ENCODE measurements at regions not wholly inside any gene's neighbourhood (a gene's known extent, or its start where the extent isn't known, plus 50 kb on each side); places are given as distances from the start of the nearest gene placed in this dataset.

DNA sequence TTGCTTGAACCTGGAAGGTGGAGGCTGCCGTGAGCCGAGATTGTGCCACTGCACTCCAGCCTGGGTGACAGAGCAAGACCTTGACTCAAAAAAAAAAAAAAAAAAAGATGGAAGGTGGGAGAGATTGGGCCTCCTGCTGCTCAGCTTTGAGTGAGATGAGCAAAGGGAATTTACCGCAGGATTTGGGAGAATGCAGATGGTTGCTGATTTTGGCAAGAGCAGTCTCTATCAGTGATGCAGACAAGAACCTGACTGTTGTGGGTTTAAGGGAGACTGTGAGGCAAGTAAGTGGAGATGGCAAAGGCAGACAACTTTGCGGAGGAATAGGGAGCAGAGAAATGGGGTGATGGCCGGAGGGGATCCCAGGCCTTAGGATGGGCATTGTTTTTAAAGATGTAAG is 1140.8 kb upstream of the AUTS2 start:
- no peak for DNase-seq

DNA sequence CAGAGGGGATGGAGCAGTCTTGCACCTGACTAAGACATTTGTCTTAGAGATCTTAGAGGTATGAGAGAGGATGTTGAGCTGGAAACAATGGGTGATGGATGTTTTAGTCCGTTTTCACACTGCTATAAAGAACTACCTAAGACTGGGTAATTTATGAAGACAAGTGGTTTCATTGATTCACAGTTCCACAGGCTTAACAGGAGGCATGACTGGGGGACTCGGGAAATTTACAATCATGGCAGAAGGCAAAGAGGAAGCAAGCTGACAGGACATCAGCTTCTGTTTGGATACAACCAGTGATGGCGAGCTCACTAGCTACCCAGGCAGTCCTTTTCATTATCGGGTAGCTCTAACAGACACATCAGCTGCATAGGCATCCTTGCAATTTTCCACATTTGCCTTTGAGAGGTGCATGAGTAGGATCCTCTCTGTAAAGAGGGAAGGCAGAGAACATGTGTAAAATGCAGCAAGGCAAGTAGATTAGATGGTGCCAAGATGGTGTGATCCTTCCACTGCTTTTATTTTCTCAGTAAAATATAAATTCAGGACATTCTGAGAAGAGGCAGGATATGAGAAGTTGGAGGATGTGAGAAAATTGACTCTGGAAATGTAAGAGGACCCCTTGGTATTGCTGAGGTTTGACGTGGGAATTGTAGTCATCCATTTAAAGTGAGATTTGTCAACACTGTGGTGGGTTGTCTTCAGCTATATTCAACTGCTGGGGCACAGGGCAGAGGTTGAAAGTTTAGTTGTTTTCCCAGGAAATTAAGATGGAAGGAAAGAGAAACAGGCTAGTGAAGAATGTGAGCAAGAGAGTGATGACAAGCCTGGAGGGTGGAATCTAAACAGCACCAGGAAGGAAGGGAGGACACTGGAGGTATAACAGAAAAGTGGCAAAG is 1140.0 kb upstream of the AUTS2 start:
- DNase-seq: no peak

DNA sequence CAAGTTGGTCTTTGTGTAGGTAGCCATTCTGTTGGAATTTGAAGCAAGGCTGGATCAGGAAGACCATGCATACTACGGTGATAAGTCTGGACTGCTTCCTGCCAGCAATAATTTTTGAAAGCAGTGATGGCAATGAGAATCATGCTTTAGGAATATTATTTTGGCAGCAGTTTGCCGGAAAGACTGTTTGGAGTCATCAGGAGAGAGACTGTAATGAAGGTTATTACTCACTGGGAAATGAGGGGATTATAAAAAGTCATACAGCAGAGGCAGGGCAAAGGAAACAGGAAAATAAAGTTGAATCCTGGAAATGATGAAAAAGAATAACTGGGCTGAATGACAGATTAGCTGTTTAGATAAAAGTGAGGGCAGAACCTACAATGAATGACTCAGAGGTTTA is 1136.8 kb upstream of the AUTS2 start:
- no peak for DNase-seq

GRCh38 chr7:68470836-68471435 is 1127.3 kb upstream of the AUTS2 start:
- DNase-seq: no peak

GRCh38 chr7:68472688-68473087 is 1125.6 kb upstream of the AUTS2 start:
- DNase-seq: no peak

DNA sequence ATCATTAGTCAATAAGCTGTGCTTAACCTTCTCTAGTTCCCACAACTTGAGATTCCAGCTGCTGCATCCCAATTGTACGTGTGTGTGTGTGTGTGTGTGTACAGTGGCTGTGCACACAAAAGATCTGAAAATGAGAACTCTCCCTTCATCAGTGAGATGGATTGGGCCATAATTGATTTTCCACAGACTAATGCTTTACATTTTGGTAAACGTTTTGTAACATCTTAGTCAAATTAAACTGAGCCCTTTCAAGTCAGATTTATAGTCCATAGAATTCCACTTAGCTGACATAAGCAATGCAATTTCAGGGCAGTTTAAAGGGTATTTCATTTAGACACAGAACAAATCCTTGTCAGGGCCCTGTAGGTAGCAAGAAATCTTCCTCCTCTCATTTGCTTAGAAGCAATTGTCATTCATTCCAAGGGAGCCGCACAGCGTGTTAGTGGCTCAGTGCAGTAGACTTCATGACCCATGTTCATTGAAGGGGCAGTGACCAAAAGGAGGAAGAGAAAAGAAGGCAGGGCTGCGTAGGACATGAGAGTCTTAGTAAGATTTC is 1123.5 kb upstream of the AUTS2 start:
- no peak for DNase-seq

GRCh38 chr7:68476966-68477365 is 1121.3 kb upstream of the AUTS2 start:
- no peak for DNase-seq

GRCh38 chr7:68478326-68478725 is 1119.9 kb upstream of the AUTS2 start:
- no peak for DNase-seq

GRCh38 chr7:68482800-68483199 is 1115.5 kb upstream of the AUTS2 start:
- no peak for DNase-seq

- no peak for DNase-seq
Observed at GRCh38 chr7:68484731-68485130, 1113.5 kb upstream of the AUTS2 start.

GRCh38 chr7:68485253-68485917 is 1112.9 kb upstream of the AUTS2 start:
- DNase-seq: no peak

DNA sequence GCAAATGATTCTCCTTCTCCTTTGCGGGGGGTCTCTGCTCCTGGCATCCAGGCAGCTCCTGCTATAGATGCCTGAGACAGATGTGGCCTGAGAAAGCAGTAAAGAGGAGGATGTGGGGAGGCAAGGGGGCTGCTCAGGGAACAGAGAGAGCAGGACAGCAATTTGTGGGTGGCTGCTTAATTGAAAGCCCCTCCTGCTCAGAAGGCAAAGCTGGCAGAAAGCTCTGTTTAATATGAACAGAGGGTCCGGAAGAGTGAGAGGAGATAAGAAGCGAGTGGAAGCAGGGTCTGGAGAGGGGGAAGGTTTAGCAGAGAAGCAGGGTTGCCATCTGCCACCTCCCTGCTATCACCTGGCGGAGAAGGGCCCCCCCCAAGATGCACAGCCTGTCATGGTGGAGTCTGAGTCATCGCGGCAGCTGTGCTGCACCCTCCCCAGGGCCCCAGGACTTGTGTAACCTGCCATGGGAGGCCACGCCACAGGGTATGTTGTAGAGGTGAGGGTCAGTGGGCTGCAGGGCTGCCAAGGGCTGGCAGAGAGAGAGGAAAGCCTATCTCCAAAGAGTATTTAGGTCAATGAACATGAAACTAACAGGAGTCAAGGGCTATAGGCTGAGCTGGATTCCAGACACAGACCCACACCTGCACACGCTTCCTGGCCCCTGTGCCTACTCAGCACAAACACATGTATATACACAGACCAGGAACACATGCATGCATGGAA is 1109.8 kb upstream of the AUTS2 start:
- no peak for DNase-seq

DNA sequence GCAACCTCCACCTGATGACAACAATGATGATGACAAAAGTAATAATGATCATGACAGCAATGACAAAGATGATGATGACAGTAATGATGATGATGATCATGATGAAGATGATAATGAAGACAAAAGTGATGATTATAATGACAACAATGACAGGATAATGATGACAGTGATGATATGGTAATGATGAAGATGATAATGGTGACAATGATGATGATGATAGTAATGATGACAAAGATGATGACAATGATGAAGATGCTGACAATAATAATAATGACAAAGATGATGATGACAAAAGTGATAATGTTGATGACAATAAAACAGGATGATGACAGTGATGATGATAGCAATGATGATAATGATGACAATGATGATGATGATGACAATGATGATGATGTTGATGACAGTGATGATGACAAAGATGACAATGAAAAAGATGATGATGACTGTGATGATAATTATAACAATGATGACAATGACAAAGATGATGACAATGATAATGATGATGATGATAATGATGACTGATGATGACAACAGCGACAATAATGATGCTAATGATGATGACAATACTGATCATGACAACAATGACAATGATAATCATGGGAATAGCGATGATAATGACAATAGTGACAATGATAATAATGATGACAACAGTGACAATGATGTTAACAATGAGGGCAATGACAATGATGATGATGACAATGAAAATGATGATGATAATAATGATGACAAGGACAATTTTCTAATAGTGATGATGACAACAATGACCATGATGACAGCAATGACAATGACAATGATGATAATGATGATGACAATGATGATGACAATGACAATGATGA is 1106.5 kb upstream of the AUTS2 start:
- no peak for DNase-seq

DNA sequence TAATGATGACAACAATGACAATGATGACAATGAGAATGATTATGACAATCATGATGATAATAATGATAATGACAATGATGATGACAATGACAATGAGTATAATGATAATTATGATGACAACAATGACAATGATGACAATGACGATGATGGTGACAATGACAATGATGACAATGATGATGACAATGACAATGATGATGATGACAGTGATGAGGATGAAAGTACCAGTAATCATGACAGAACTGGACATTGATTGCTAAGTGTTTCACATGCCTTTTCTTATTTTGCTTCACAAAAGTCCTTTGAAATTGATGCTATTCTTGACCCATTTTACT is 1106.0 kb upstream of the AUTS2 start:
- no peak for DNase-seq

DNA sequence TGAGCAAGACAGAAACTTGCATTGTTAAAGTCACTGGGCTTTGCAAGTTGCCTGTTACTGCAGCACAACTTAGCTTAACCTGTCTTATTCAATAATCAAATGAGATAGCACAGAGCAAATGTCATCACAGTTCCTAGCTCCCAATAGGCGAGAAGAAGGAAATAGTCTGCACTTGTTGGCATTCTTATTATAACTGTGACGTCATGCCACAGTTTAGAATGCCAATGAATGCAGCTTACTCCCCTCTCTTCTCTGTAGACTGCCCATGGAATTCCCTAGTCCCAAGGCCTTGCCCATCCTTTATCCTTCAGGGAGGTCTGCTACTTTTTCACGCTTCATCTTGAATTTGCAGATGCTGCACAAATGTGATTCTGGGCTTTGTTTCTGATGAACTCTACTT is 1094.9 kb upstream of the AUTS2 start:
- no peak for DNase-seq

DNA sequence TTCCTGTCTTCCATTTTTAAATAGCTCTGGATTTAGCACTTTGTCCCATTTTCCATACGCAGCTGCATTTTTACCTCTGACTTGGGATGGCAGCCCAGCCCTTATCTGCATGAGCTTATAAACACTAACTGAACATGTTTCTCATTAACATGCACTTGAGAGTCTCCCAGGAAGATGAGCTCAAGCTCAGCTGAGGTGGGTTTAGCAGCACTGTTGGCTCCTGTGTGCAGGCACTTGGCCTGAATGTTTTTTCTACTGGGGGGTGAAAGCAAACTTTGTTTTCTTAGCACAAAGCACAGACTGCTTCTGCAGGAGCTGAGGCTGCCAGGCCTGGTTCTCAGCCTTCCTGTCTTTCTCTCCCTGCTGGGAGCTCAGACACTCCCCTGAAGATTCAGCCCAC is 1093.6 kb upstream of the AUTS2 start:
- DNase-seq: no peak

GRCh38 chr7:68505721-68506120 is 1092.6 kb upstream of the AUTS2 start:
- DNase-seq: no peak

DNA sequence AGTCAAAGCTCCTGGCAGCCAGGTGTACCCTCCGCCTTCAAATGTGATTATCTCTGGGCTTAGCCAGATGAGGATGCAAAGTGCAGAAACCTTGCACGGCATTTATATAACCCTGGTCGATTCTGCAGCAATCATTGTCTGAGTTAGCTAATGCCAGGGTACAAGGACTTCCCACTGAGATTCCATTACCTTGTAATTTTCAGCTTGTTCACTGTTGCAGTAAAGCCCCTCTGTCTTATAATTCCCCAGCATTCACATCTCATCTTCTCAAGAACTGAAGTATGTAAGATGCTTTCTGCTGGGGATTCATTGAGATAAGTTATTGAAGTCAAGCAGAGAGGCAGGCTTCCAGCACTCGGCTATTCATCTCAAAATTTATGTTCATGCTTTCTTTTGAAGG is 1090.6 kb upstream of the AUTS2 start:
- no peak for DNase-seq

- DNase-seq: no peak
Observed at GRCh38 chr7:68509054-68509453, 1089.2 kb upstream of the AUTS2 start.

DNA sequence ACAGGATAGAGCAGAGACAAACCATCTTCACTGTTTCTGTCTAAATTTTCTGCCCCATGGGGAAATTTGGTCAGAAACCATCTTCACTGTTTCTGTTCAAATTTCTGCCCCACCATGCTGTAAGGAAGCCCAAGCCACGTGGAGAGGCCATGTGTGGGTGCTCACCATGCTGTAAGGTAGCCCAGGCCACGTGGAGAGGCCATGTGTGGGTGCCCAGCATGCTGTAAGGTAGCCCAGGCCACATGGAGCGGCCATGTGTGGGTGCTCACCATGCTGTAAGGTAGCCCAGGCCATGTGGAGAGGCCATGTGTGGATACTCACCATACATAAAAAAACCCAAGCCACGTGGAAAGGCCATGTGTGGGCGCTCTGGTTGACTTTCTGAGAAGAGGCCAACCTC is 1088.7 kb upstream of the AUTS2 start:
- no peak for DNase-seq

GRCh38 chr7:68511281-68511680 is 1087.0 kb upstream of the AUTS2 start:
- DNase-seq: no peak

DNA sequence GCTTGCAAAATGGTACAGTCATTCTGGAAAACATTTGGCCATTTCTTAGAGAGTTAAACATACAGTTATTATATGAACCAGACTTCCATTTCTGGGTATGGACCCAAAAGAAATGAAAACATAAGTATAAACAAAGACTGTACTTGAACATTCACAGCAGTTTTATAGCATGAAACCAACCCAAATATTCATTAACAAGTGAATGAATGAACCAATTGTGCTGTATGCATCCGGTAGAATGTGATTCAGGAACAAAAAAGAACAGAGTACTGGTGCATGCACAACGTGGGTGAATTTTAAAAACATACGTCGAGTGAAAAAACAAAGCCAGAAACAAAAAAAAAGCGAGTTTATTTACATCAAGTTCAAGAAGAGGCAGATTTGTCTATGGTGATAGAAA is 1085.8 kb upstream of the AUTS2 start:
- DNase-seq: no peak
